Neural cell (in vitro differentiated cells): ENCODE measurements at regions not wholly inside any gene's neighbourhood (a gene's known extent, or its start where the extent isn't known, plus 50 kb on each side); places are given as distances from the start of the nearest gene placed in this dataset.
A peak's percentile ranks its signal among the peaks of the same experiment; 100 is the strongest.

Experiments
- H2AFZ ChIP-seq: fragments of 200-600, 300-800 bp; sonication (generic), shearing (Covaris generic); 2 replicates; pipeline ENCODE4 v1.6.0; 2014; ENCODE audit warnings: low read depth, mild to moderate bottlenecking, antibody characterized with exemption, low read length, moderate library complexity
- H3F3A ChIP-seq: fragments of 200-600 bp; shearing (Covaris generic); 2 replicates; pipeline ENCODE4 v1.6.1; 2016; ENCODE audit warnings: mild to moderate bottlenecking, moderate library complexity, mixed read lengths, antibody characterized with exemption, low read length; ENCODE audit not compliant: insufficient read depth, poor library complexity, severe bottlenecking
- H3K27ac ChIP-seq: fragments of 200-600, 300-800 bp; sonication (generic), shearing (Covaris generic); 2 replicates; pipeline ENCODE4 v1.5.1; 2014; ENCODE audit warnings: mild to moderate bottlenecking, low read length, moderate library complexity
- H3K27me3 ChIP-seq: fragments of 300-800, 200-600 bp; sonication (generic), shearing (Covaris generic); 2 replicates; pipeline ENCODE4 v1.6.0; 2014; ENCODE audit warnings: mild to moderate bottlenecking, low read depth, low read length, moderate library complexity; ENCODE audit not compliant: insufficient read depth
- H3K36me3 ChIP-seq: fragments of 300-800, 200-600 bp; sonication (generic), shearing (Covaris generic); 2 replicates; pipeline ENCODE4 v1.5.1; 2014; ENCODE audit warnings: mild to moderate bottlenecking, antibody characterized with exemption, low read length, moderate library complexity; ENCODE audit not compliant: insufficient read depth
- H3K4me2 ChIP-seq: fragments of 300-800, 200-600 bp; sonication (generic), shearing (Covaris generic); 2 replicates; pipeline ENCODE4 v1.6.0; 2014; ENCODE audit warnings: mild to moderate bottlenecking, low read length
- H3K4me3 ChIP-seq: fragments of 300-800, 200-600 bp; sonication (generic), shearing (Covaris generic); 2 replicates; pipeline ENCODE4 v1.5.1; 2014; ENCODE audit warnings: mild to moderate bottlenecking, low read length, moderate library complexity
- H3K79me2 ChIP-seq: fragments of 200-600 bp; shearing (Covaris generic); replicated peaks from 2 replicates; pipeline ENCODE4 v1.6.0; 2014; ENCODE audit warnings: mild to moderate bottlenecking, low read length, moderate library complexity; ENCODE audit not compliant: insufficient read depth
- H3K9ac ChIP-seq: fragments of 300-800, 200-600 bp; sonication (generic), shearing (Covaris generic); 2 replicates; pipeline ENCODE4 v1.6.1; 2016; ENCODE audit warnings: mild to moderate bottlenecking, low read length, mixed read lengths
- H3K9me2 ChIP-seq: fragments of 200-600 bp; shearing (Covaris generic); 2 replicates; pipeline ENCODE4 v1.6.1; 2016; ENCODE audit warnings: mild to moderate bottlenecking, low read length, mixed read lengths; ENCODE audit not compliant: insufficient read depth
- H3K9me3 ChIP-seq: fragments of 200-600, 300-800 bp; sonication (generic), shearing (Covaris generic); 2 replicates; pipeline ENCODE4 v1.6.1; 2016; ENCODE audit warnings: mild to moderate bottlenecking, mixed run types, low read length, moderate library complexity, mixed read lengths
- H4K20me1 ChIP-seq: fragments of 200-600 bp; shearing (Covaris generic); 2 replicates; pipeline ENCODE4 v1.6.1; 2016; ENCODE audit warnings: mild to moderate bottlenecking, mixed run types; ENCODE audit not compliant: insufficient read depth
- EP300 ChIP-seq: fragments of 450-650 bp; conservative IDR thresholded peaks from 2 replicates; pipeline ENCODE4 v1.6.1; 2014; ENCODE audit warnings: antibody characterized with exemption, mild to moderate bottlenecking, moderate library complexity; ENCODE audit not compliant: poor library complexity, severe bottlenecking
- EZH2 ChIP-seq: fragments of 200-600, 300-800 bp; shearing (Covaris generic), sonication (generic); IDR thresholded peaks from 2 replicates; pipeline ENCODE4 v1.6.1; 2014; ENCODE audit warnings: antibody characterized with exemption, low read length, borderline replicate concordance, mild to moderate bottlenecking; ENCODE audit not compliant: insufficient read depth, poor library complexity, severe bottlenecking
- MXI1 ChIP-seq: fragments of 450-650 bp; conservative IDR thresholded peaks from 2 replicates; pipeline ENCODE4 v1.6.1; 2014; ENCODE audit warnings: antibody characterized with exemption, mild to moderate bottlenecking; ENCODE audit not compliant: poor library complexity, severe bottlenecking
- POLR2AphosphoS5 ChIP-seq: IDR thresholded peaks from 2 replicates; pipeline ENCODE4 v1.6.1; 2012
- RAD21 ChIP-seq: fragments of 450-650 bp; conservative IDR thresholded peaks from 2 replicates; pipeline ENCODE4 v1.6.1; 2014; ENCODE audit warnings: antibody characterized with exemption, mild to moderate bottlenecking, moderate library complexity
- SMC3 ChIP-seq: fragments of 450-650 bp; conservative IDR thresholded peaks from 2 replicates; pipeline ENCODE4 v1.6.1; 2014; ENCODE audit warnings: antibody characterized with exemption, mild to moderate bottlenecking, moderate library complexity; ENCODE audit not compliant: poor library complexity
- TAF1 ChIP-seq: IDR thresholded peaks from 2 replicates; pipeline ENCODE4 v1.6.1; 2012; ENCODE audit warnings: low read depth
- TF ChIP-seq, protein P1 (sequence below): fragments of 450-650 bp; IDR thresholded peaks from 2 replicates; pipeline ENCODE4 v1.5.1; 2014; ENCODE audit warnings: antibody characterized with exemption, mild to moderate bottlenecking, moderate library complexity; ENCODE audit not compliant: poor library complexity, severe bottlenecking
- TF ChIP-seq, protein P2 (sequence below): IDR thresholded peaks from 2 replicates; pipeline ENCODE4 v1.6.1; 2012; ENCODE audit warnings: borderline replicate concordance

DNA sequence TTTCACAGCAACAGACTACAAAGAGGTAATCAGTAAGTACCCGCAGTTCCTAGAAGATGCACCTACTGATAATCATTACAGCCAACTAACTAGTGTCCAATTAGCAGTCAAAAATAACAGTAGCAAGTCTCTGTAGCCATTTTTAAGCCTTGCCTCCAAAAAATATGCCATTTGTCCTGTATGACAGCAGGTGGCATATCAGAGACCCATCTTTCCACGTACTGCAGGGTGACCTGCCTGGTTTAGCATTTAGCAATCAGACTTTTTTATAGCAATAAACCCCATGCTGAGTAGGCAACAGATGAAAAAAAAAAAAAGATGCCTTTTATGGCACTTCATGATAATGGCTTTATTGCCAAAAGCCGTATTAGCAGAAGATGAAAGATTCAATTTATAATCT is 155.3 kb upstream of the LSM14A start:
- Histone ChIP-seq H3K27me3 (no peaks in the 10 kb centered on the region), H3F3A (no peaks in the 10 kb centered on the region), H4K20me1 (no peaks in the 10 kb centered on the region), H3K9ac (no peak overlapping the region), H3K79me2 (no peaks in the 10 kb centered on the region), H3K4me3 (no peak overlapping the region), H3K9me3 (no peaks in the 10 kb centered on the region), H3K9me2 (no peaks in the 10 kb centered on the region), H3K27ac (no peak overlapping the region), H2AFZ (no peak overlapping the region), H3K4me2 (no peak overlapping the region), H3K36me3 (no peaks in the 10 kb centered on the region)
- TF ChIP-seq SMC3 (peak; percentile 14), POLR2AphosphoS5 (no peak)
- TF ChIP-seq, protein P1, sequence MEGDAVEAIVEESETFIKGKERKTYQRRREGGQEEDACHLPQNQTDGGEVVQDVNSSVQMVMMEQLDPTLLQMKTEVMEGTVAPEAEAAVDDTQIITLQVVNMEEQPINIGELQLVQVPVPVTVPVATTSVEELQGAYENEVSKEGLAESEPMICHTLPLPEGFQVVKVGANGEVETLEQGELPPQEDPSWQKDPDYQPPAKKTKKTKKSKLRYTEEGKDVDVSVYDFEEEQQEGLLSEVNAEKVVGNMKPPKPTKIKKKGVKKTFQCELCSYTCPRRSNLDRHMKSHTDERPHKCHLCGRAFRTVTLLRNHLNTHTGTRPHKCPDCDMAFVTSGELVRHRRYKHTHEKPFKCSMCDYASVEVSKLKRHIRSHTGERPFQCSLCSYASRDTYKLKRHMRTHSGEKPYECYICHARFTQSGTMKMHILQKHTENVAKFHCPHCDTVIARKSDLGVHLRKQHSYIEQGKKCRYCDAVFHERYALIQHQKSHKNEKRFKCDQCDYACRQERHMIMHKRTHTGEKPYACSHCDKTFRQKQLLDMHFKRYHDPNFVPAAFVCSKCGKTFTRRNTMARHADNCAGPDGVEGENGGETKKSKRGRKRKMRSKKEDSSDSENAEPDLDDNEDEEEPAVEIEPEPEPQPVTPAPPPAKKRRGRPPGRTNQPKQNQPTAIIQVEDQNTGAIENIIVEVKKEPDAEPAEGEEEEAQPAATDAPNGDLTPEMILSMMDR = peak; percentile 18

DNA sequence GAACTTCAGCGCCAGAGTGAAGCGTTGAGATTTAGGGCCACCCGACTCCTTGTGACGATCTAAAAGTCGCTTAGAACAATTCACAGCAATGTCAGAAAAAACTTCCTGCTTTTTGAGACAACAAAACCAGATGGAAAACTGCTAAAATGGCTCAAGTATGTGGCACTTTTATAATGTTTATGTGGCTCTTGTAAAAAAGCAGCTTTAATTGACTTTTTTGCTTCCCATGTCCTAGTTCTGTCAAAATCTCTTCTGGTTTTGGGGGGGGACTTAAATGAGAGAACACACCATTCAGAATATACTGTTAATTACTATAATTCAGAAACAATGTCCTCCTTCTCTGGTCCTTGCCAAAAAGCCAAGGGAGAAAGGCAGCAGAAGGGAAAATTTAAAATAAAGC is 154.7 kb upstream of the LSM14A start:
- Histone ChIP-seq H3K4me3 (no peak overlapping the region), H2AFZ (no peak overlapping the region), H4K20me1 (no peaks in the 10 kb centered on the region), H3K36me3 (no peaks in the 10 kb centered on the region), H3K9me3 (no peaks in the 10 kb centered on the region), H3K9me2 (no peaks in the 10 kb centered on the region), H3K4me2 (no peak overlapping the region), H3F3A (no peaks in the 10 kb centered on the region), H3K27me3 (no peaks in the 10 kb centered on the region), H3K27ac (no peak overlapping the region), H3K9ac (no peak overlapping the region), H3K79me2 (no peaks in the 10 kb centered on the region)
- TF ChIP-seq EZH2 (no peak), EP300 (no peak), MXI1 (no peak), POLR2AphosphoS5 (no peak), RAD21 (no peak), TAF1 (no peak), SMC3 (no peak)
- TF ChIP-seq, protein P2, sequence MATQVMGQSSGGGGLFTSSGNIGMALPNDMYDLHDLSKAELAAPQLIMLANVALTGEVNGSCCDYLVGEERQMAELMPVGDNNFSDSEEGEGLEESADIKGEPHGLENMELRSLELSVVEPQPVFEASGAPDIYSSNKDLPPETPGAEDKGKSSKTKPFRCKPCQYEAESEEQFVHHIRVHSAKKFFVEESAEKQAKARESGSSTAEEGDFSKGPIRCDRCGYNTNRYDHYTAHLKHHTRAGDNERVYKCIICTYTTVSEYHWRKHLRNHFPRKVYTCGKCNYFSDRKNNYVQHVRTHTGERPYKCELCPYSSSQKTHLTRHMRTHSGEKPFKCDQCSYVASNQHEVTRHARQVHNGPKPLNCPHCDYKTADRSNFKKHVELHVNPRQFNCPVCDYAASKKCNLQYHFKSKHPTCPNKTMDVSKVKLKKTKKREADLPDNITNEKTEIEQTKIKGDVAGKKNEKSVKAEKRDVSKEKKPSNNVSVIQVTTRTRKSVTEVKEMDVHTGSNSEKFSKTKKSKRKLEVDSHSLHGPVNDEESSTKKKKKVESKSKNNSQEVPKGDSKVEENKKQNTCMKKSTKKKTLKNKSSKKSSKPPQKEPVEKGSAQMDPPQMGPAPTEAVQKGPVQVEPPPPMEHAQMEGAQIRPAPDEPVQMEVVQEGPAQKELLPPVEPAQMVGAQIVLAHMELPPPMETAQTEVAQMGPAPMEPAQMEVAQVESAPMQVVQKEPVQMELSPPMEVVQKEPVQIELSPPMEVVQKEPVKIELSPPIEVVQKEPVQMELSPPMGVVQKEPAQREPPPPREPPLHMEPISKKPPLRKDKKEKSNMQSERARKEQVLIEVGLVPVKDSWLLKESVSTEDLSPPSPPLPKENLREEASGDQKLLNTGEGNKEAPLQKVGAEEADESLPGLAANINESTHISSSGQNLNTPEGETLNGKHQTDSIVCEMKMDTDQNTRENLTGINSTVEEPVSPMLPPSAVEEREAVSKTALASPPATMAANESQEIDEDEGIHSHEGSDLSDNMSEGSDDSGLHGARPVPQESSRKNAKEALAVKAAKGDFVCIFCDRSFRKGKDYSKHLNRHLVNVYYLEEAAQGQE = no peak
- TF ChIP-seq, protein P1 = no peak
